ENCODE measurements at regions not wholly inside any gene's neighbourhood (a gene's known extent, or its start where the extent isn't known, plus 50 kb on each side); places are given as distances from the start of the nearest gene placed in this dataset.
"Not testable (repeated sequence)": the region's sequence is repeated elsewhere in the genome, so short reads cannot be mapped to it uniquely, and the experiment has no call there.

DNA sequence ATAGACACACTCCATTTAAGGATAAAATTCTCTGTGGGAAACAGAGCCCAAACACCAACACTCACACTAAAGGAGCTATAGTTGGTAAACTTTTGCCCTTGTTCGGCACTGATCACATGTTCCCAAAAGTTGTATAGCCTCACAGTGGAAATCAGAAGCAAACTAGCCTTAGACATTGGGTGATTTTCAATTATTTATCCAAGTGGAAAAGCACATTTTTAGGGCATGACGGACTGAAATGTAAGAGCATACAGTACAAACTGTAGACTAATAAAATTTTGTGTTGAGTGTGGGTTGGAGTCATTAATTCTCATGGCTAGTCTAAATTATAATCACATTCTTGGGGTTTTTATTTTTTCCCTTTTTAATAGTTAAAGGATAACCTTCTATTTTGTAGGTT, 202.4 kb downstream of the MOXD1 start:
- no peak for DNase-seq

DNA sequence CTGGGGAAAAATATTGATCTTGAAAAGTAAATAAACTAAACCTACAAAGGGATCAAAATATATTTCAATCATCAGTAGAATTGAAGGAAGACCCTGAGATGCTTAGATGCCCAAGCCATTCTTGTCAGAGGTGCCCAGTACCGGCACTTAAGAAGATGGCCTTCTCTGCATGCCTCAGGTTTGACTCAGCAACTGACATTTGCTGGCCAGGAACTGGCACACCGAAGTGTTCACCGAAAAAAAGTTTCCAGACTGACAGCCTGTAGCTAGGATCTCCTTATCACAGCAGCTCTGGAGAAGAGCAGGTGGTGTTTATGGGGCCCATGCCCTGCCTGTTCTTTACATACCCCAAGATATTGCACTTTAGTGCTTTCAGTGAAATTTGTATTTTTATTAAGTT, 203.2 kb downstream of the MOXD1 start:
- DNase-seq = no peak

DNA sequence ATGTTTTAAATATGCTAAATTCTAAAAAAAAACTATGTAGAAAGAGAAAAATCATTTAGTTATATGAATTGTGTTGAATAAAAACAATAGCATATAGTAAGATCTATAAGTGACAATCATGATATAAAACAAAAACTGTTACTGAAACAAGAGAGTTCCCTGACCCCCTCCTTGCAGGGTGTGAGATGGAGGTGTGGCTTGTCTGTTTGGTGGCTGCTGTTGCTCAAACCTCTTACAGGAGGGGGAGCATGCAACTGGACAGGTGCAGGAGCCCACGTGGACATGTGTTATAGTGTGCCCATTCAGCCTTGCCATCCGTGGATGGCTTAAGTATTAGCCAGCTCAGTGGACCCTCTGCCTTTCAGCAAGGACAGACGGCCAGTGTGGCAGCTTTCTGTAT, 206.7 kb downstream of the MOXD1 start:
- DNase-seq = no peak

DNA sequence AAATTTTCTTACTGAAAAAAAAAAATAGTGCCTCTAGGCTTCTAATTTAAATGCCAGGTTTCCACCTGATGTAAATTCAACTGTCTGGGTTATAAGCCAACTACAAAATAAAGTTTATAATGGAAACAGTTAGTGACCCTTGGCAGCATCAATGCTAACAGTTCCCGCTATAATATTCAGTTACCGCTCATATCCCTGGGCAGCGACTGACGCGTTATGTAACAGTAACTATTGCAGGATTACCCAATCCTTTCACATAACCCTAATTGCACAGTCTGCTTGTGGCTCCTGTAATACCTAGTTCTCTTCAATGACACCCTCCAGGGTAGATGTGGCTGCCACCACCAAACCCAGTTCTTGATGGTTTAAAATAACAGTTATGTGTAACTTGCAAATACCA, 208.6 kb downstream of the MOXD1 start:
- no peak for DNase-seq

DNA sequence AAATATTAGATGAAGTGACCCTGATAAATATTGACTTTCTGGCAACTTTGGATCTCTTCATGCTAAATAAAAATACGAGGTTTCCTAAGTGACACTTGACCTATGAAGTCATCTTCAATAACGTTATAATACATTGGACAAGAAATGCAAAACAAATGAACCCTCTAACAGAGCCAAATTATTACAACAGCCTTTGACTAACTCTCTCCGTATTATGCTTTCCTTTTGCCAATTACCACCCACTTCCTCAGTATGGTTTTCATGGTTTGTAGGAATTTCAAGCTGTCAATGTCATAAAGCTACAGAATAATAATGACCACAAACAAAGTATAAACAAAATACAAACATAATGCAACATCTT, 210.5 kb downstream of the MOXD1 start:
- DNase-seq = no peak

DNA sequence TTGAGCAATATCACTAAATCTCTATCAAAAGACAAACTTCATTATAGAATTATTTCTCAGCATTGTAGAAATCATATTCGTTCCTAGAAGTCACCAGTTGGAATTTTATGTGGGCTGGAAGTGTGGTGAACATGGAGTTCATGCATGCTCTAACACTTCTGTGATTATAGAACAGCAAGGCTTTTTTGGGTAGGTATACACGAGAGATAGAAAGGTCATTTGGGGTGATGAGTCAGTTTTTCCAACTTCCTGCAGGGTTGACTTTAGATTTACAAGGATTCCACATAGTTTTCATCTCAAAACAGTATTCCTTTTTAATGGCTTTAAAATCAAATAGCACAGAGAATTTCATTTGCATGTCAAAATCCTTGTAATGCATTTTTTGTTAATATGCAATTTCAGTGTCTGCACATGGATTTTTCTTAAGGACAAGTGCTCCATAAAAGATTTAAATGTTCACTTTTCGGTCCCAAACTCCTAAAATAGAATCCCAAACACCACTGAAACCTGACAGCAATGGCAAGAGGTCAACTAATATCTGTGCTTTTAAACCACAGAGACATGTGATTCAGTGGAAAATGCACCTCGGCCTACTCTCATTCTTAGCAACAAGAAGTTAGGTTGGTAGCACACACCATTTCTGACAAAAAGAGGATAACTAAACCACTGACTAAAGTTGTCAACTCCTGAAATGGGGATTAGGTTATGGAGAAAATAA, 211.0 kb downstream of the MOXD1 start:
- DNase-seq = no peak

DNA sequence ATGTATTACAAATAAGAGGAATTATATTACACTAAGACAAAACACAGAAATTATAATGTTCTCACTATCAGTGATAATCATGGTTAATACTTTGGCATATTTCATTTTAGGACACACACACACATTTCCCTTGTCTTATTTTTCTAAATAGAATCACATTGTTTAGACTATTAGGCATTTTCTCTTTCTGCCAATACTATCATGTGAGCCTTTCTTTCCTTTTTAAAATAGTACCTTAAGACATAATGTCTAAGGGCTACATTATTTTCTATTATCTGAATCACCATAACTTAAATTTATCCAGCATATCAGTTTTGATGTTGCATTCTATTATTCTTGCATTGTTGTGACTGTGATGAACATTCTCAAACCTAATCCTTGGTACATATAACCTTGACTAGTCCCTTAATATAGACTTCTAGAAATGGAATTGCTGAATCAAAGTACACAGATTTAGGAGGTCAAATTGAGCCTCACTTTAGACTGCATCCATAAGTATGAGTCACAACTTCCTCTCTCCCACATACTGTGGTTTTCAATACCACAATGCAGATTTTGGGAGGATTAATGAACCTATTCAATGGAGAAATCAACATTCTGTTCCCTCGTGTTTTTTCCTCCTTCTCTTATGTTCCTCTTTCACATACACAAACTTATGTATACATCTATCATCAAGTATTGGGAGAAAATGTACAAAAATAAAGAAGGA, 212.6 kb downstream of the MOXD1 start:
- DNase-seq = no peak

DNA sequence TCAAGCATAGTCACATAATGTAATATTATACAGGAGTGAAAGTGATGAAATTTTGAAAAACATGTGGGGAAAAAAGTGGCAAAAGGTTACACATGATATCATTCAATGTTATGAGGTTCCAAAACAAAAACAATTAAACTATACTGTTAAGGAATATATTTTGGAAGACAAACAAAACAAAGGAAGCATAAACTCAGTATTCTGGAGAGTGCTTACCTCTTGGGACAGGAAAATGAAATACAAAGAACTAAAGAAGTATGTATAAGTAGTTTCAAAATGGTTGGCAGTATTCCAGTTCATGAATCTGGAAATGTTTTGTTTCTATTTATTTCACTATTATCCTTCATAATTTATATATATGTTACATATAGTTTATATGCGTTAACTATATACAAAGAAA, 213.5 kb downstream of the MOXD1 start:
- DNase-seq = no peak

DNA sequence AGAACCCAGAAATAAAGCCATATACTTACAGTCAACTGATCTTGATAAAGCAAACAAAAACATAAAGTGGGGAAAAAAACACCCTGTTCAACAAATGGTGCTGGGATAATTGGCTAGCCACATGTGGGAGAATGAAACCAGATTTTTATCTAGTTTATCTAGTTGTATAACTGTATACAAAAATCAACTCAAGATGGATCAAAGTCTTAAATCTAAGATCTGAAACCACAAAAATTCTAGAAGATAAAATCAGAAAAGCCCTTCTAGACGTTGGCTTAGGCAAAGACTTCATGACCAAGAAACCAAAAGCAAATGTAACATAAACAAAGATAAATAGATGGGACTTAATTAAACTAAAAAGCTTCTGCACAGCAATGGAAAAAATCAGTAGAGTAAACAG, 216.3 kb downstream of the MOXD1 start:
- not testable (repeated sequence) for DNase-seq

DNA sequence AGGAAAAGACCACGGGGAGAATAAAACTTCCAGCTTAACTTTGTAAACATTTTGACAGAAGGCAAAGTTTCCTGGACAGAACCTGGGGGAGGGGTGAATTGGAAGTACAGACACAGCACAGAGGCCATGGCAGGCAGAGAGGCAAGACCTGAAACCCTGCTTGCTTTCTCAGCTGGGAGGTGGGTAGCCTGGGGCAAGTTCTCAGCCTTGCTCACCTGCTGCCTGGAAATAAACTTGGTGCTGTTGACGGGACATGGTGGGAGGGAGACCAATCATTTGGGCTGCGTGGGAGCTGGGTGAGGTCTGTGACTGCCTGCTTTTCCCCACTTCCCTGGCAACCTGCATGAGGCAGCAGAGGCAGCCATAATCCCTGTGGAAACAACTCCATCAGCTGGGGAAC, 221.3 kb downstream of the MOXD1 start:
- DNase-seq = no peak

DNA sequence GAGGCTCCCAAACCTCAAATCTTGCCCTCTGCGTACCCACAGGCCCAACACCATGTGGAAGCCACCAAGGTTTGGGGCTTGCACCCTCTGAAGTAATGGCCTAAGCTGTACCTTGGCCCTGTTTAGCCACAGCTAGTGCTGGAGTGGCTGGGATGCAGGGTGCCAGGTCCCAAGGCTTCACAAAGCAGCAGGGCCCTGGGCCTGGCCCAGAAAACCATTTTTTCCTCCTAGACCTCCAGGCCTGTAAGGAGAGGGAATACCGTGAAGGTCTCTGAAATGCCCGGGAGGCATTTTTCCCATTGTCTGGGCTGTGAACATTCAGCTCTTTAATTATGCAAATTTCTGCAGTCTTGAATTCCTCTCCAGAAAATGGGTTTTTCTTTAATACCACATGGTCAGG, 223.7 kb upstream of the CCN2 start:
- no peak for DNase-seq

DNA sequence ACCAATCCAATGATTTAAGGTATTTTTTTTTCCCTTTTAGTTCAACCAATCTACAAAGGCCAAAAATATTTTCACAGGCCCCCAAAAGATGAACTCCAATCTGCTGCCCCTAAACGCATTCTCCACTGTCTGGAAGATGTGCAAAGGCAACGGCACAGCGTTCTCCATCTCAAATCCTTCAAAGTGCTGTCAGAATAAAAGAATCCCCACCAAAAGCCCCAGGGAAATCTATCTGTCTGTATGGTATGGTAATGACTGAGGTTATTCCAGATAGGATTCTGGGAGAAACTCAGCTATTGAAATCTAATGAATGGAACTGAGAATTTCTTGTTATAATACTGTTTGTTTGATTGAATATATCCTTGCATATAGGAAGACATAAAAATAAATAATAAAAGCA, 217.8 kb upstream of the CCN2 start:
- no peak for DNase-seq

DNA sequence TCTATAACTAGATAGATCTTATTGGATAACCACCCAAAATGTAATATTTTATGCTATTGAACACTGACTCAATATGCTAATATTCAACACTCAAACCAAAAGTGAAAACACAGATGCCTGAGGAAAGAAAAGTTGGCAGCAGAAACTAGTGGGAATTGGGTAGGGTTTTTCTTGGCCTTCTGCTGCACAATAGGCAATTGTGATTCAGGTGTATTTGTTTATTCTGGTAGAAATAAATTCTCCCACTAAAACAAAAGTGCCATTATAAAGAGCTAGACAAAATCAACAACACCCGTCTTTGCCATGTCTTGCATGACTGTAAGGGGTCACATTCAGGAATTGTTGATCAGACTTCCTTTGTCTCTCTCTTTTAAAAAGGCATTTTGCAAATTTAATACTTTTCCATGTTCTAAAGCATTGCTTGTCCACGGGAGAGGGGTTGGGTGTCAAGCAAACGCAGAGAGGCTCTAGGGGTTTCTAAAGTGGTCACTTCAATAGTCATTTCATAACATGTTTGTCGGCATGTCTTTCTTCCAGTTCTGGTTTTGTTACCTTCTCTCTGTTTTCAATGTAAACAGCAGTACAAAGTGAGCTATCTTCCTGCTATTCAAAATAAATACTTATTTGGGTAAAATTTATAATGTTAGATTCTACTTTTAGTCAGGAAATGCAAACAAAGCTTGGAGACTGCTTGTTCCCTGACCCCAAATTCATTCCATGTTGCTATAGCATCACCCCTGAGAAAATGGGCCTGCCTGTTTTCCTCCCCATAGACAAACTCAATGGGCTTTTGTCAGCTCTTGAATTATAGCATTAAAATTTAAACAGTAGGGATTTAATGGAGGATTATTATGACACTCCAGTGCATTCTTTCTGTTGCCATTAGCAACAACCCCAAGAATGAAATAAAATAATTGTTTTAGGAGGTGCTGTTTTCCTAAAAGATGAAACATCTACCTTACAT, 217.0 kb upstream of the CCN2 start:
- DNase-seq = no peak

DNA sequence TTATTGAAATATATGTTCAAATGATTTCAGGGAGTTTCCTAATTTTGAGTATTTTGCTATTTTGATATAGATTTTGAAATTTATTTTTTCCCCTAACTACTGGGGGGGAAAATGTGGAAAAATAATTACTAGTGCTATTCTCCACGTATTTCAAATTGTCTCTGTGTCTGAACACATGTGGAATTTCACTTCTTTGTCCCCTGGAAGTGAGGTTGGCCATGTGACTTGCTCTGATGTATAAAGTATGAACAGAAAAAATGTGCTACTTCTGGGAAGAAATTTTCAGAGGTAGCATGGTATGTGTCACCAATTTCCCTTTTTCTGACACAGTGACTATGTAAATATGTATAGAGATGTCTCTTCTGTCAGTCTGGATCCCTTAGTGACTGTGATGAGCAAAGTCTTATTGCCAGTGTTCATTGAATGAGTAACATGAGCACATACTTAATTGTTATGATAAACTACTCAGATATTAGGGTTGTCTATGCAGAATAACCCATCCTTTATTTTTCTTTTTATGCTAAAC, 215.4 kb upstream of the CCN2 start:
- no peak for DNase-seq

DNA sequence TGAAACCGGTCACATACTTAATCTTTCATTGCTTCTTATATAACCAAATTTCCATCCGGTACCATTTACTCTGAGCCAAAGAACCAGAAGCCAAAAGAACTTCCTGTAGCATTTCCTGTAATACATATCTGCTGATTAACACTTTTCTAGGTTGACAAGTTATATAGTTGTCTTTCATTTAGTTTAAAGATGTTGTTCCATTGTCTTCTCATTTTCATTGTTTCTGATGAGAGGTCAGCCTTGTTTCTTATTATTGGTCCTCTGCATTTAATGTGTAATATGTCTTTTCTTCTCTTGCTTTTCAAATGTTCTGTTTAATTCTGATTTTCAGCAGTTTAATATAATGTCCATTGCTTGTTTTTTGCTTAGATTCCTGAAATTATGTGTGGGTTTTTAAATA, 214.5 kb upstream of the CCN2 start:
- DNase-seq = no peak

DNA sequence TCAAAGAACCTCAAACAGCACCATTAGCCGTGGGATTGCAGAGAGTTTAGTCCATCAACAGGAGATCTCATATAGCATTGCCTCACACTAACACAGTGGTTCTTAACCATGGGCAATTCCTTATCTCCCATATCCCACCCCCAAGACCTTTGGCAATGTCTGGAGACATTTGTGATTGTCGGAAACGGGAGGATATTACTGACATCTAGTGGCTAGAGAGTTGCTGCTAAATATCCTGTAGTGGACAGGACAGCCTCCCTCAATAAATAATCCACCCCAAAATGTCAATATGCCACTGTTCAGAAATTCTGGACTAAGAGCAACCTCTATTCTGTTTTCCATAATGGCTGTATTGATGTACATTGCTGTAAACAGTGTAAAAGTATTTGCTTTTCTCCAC, 210.1 kb upstream of the CCN2 start:
- no peak for DNase-seq

DNA sequence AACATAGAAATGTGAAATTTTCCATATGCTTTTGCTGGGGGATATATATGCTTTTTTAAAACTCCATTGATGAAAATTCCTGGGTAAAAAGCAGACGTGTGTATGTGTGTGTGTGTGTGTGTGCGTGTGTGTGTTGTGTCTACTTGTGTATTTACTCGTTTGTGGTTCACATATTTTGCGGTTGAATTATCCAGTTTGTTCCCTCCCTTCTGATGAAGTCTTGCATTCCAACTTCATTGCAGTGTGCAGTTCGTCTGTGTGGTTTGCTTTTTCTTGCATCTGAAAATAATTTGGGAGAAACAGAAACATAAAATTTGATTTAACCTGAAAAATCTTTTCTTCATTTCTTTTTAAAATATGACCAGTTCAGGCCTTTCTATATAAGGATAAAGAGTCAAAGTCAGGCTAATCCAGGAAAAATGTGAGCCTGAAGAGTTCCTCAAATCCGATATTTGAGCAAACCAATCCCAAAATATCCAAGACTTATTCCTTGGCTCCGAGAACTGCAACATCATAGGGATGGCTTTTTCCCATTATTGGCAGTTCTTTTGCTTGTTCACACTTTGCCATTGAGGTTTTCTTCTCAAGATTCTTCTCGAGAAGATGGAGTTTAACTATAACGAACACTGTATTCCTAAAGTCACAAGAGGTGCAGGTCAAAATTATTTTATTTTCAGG, 202.2 kb upstream of the CCN2 start:
- no peak for DNase-seq

DNA sequence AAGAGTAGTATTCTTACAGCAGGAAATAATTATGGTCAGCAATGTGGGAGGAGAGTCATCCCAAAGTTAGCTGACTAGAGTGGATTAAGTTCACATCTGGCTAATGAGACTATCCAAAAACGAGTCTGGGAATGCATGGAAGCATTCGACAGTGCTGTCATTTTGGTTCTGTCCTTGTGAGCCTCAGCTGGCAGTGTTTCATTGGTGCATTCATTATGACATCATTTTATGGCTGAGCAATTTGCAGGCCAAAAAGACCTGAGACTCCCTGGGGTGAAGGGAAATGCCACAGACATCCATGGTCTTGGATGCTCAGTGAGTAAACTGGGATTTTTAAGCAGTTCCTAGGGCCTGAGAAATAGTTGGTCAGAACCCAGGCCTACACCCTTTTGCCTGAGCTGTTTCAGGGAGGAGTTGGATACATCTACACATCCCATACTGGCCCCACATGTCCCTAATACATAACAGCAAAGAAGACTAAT, 196.4 kb upstream of the CCN2 start:
- DNase-seq = no peak

DNA sequence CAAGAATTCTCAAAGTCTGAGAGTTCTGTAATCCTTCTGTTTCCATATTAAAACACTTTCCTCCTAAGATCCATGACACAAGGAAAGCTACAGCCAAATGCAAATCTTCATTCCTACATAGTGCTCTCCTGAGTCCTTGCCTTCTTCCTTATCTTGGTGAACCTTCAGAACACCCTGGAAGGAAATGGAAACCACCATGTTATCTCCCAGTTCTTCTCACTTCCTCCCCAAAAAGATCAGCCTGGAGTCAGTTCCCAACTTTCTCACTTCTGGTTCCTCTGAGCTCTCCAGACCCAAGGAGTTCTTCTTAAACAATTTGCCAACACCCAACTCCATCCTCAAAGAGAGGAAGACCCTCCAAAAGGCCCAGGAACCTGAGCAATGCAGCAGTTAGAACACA, 193.3 kb upstream of the CCN2 start:
- DNase-seq = no peak

DNA sequence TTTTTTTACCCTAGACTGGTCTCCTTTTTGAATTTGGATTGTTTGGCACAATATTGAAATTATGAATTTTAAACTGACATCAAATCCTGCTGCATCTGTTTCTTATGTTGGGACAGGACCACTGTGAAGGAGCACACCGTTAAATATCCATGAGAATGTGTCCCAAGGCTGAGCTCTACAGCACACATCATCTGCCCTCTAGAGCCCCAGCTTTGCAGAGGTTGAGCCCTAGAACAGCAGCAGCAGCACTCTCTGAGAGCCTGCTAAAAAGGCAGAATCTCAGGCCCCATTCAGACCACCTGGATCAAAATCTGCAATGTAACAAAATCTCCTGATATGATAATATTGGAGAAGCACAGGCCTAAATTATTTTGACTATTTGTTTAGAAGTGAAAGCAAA, 192.1 kb upstream of the CCN2 start:
- DNase-seq = no peak

DNA sequence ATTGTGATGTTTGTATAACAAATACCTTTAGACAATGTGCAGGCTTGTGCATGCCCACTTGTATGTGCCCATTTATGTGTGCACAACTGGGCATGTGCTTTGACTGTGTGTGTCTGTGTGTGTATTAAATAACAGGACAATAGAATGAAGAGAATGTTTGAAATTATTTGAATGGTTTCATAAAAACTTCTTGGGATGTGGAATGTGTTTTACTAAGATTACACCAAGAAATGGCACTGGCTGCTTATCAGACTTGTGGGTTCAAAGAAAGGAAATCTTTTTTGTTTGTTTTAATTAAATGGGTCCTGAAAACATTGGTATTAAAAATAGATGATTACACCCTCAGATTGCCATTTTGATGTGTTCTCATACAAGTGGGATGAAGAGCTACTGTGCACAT, 191.6 kb upstream of the CCN2 start:
- DNase-seq = no peak

DNA sequence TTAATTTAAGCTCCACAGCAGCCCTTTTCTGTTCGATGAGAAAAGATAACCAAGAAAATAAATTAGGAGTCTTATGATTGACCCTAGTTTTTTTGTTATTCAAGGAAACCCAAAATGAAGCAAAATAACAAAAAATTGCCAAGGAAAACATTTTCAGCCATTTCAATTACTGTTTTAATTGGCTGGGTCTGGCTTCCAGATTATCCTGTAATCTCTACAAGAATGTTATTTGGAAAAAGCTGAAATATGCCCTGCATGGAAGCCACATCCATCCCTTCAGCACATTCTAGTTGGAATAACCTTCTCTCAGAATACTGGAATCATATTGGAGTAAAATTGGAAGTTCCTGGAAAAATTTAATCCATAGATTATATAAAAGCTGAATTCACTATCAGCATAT, 191.1 kb upstream of the CCN2 start:
- no peak for DNase-seq

DNA sequence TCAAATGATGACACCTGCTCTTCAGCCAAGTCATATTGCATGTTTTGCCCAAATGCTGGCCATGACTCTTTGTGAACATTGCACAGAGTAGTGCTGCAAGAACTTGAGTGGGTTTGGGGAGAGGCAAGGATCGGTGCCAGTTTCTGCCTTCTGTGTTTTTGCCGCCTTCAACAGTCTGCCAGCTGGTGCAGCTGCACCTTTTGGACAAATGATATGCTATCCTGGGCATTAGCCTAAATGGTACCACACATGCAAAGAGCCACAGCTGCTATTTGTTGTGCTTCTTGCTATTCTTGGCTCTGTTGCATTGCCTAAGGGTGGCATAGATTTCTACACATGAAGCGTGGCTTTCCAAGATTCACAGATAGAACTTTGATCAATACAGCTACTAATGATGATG, 189.0 kb upstream of the CCN2 start:
- DNase-seq = no peak
